ENCODE measurements at regions not wholly inside any gene's neighbourhood (a gene's known extent, or its start where the extent isn't known, plus 50 kb on each side); places are given as distances from the start of the nearest gene placed in this dataset.
A peak's percentile ranks its signal among the peaks of the same experiment; 100 is the strongest.
"Not testable (repeated sequence)": the region's sequence is repeated elsewhere in the genome, so short reads cannot be mapped to it uniquely, and the experiment has no call there.

DNA sequence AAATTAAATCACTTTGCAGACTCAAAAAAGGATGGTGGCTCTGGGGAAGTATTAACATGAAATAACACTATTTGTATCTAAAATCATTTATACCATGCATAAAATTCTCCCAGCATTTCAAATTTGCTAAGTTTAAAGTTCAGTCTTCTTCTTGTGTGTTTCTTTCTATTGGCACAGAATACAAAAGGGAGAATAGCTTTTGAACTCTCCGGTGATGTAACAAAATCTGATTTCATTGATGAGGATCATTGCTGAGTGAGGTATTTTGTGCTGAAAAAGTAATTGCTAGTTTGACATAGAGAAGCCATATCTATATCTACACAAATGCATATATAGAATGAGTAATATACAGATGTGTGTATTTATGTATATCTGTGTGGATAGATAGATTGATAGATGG is 174.8 kb downstream of the LACC1 start:
- Mint-ChIP-seq H3K9me3 (no peaks in the 10 kb centered on the region), H3K27ac (no peak overlapping the region), H3K4me1 (peaks cover 32% of the 10 kb centered on the region), H3K27me3 (ENCODE audit: insufficient read depth, low read depth, poor library complexity) (no peaks in the 10 kb centered on the region), H3K36me3 (ENCODE audit: low read depth) (no peaks in the 10 kb centered on the region), H3K4me3 (no peak overlapping the region)
- H4K20me1 ChIP-seq (replicated peaks; ENCODE audit: insufficient read depth): no peaks in the 10 kb centered on the region
- H3K9me2 ChIP-seq (ENCODE audit: insufficient read depth): no peaks in the 10 kb centered on the region
- no peaks in the 10 kb centered on the region for H3K79me2 ChIP-seq (replicated peaks; ENCODE audit: insufficient read depth)
- H3K36me3 ChIP-seq (ENCODE audit: insufficient read depth): no peaks in the 10 kb centered on the region
- no peak overlapping the region for H3K4me3 ChIP-seq
- no peak overlapping the region for H3K4me2 ChIP-seq
- H3F3A ChIP-seq (replicated peaks; ENCODE audit: low read depth): no peaks in the 10 kb centered on the region
- ATAC-seq (no peak), DNase-seq (ENCODE audit: low spot score) (no peak)
- TF ChIP-seq, protein P1, sequence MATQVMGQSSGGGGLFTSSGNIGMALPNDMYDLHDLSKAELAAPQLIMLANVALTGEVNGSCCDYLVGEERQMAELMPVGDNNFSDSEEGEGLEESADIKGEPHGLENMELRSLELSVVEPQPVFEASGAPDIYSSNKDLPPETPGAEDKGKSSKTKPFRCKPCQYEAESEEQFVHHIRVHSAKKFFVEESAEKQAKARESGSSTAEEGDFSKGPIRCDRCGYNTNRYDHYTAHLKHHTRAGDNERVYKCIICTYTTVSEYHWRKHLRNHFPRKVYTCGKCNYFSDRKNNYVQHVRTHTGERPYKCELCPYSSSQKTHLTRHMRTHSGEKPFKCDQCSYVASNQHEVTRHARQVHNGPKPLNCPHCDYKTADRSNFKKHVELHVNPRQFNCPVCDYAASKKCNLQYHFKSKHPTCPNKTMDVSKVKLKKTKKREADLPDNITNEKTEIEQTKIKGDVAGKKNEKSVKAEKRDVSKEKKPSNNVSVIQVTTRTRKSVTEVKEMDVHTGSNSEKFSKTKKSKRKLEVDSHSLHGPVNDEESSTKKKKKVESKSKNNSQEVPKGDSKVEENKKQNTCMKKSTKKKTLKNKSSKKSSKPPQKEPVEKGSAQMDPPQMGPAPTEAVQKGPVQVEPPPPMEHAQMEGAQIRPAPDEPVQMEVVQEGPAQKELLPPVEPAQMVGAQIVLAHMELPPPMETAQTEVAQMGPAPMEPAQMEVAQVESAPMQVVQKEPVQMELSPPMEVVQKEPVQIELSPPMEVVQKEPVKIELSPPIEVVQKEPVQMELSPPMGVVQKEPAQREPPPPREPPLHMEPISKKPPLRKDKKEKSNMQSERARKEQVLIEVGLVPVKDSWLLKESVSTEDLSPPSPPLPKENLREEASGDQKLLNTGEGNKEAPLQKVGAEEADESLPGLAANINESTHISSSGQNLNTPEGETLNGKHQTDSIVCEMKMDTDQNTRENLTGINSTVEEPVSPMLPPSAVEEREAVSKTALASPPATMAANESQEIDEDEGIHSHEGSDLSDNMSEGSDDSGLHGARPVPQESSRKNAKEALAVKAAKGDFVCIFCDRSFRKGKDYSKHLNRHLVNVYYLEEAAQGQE (IDR thresholded peaks at IDR 0.05; ENCODE audit: unreplicated experiment): no peak
- TF ChIP-seq NANOG (IDR thresholded peaks at IDR 0.05; ENCODE audit: borderline replicate concordance): no peak
- H3K27ac ChIP-seq (ENCODE audit: low read depth): no peak overlapping the region
- peaks cover 24% of the 10 kb centered on the region for H3K27me3 ChIP-seq (ENCODE audit: insufficient read depth)
- no peak overlapping the region for H2AFZ ChIP-seq
- H3K4me1 ChIP-seq (ENCODE audit: insufficient read depth): peaks cover 27% of the 10 kb centered on the region

DNA sequence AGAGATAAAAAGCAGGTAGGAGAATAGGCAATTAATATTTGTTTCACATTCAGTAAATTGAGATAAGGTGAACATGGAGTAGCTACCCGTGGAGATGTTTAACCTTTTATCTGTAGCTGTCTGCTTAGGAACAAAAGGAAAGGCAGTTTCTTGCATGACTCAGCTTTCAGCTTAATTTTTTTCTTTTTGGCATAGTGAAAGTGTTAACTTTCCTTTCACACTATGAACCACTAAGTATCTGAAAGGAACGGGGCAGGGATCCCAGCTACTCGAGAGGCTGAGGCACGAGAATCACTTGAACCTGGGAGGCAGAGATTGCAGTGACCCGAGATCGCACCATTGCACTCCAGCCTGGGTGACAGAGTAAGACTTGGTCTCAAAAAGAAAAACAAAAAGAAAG is 176.0 kb downstream of the LACC1 start:
- H3K9me2 ChIP-seq (ENCODE audit: insufficient read depth); H3K9me3 Mint-ChIP-seq; H3K4me2 ChIP-seq; H3K27me3 Mint-ChIP-seq (ENCODE audit: insufficient read depth, low read depth, poor library complexity); H3K4me3 Mint-ChIP-seq; H4K20me1 ChIP-seq (replicated peaks; ENCODE audit: insufficient read depth); H3K36me3 Mint-ChIP-seq (ENCODE audit: low read depth); H3K36me3 ChIP-seq (ENCODE audit: insufficient read depth); H3K79me2 ChIP-seq (replicated peaks; ENCODE audit: insufficient read depth); DNase-seq (ENCODE audit: low spot score); ATAC-seq; H3K27ac ChIP-seq (ENCODE audit: low read depth); H3F3A ChIP-seq (replicated peaks; ENCODE audit: low read depth); H3K4me3 ChIP-seq: not testable (repeated sequence)
- Histone ChIP-seq H3K27me3 (ENCODE audit: insufficient read depth) (peaks cover 36% of the 10 kb centered on the region), H2AFZ (peak overlapping the region; percentile 9; the same call in 1 of the 2 replicates), H3K4me1 (ENCODE audit: insufficient read depth) (peaks cover 27% of the 10 kb centered on the region)
- Mint-ChIP-seq H3K27ac (0 out of 2 replicates have a peak overlapping the region, but pooled peaks have one; percentile 38), H3K4me1 (peaks cover 32% of the 10 kb centered on the region)

DNA sequence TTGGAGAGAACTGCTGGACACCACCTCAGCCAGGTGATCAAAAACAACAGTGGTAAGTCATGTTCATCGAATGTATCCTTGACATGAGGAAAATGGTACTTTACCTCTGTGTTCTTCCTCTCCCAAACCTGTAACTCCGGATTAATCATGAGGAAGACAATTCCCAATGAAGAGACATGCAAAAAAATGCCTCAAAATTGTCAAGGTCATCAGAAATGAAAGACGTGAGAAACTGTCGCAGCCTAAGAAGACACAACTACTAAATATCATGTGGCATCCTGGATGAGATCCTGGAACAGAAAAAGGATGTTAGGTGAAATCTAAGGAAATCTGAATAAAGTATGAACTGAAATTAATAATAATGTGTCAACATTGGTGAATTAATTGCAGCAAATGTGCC is 178.4 kb downstream of the LACC1 start:
- H3K27ac ChIP-seq (ENCODE audit: low read depth): no peak overlapping the region
- Mint-ChIP-seq H3K27ac (no peak overlapping the region), H3K4me1 (peaks cover 23% of the 10 kb centered on the region), H3K36me3 (ENCODE audit: low read depth) (no peaks in the 10 kb centered on the region), H3K4me3 (no peak overlapping the region), H3K9me3 (no peaks in the 10 kb centered on the region), H3K27me3 (ENCODE audit: insufficient read depth, low read depth, poor library complexity) (peaks cover 3% of the 10 kb centered on the region)
- H3F3A ChIP-seq (replicated peaks; ENCODE audit: low read depth): no peaks in the 10 kb centered on the region
- peaks cover 39% of the 10 kb centered on the region for H3K27me3 ChIP-seq (ENCODE audit: insufficient read depth)
- ATAC-seq (no peak), DNase-seq (ENCODE audit: low spot score) (no peak)
- no peak overlapping the region for H2AFZ ChIP-seq
- peaks cover 19% of the 10 kb centered on the region for H3K4me1 ChIP-seq (ENCODE audit: insufficient read depth)
- peaks cover 13% of the 10 kb centered on the region for H3K9me2 ChIP-seq (ENCODE audit: insufficient read depth)
- H4K20me1 ChIP-seq (replicated peaks; ENCODE audit: insufficient read depth): no peaks in the 10 kb centered on the region
- no peak overlapping the region for H3K4me3 ChIP-seq
- no peak for TF ChIP-seq EZH2 (IDR thresholded peaks at IDR 0.05; ENCODE audit: low read depth, unreplicated experiment)
- no peaks in the 10 kb centered on the region for H3K36me3 ChIP-seq (ENCODE audit: insufficient read depth)
- no peak overlapping the region; the same call in 1 of the 2 replicates for H3K4me2 ChIP-seq
- no peaks in the 10 kb centered on the region for H3K79me2 ChIP-seq (replicated peaks; ENCODE audit: insufficient read depth)
